ENCODE measurements at regions not wholly inside any gene's neighbourhood (a gene's known extent, or its start where the extent isn't known, plus 50 kb on each side); places are given as distances from the start of the nearest gene placed in this dataset.

GRCh38 chrX:16429406-16429805 is 220.6 kb upstream of the S100G start:
- DNase-seq (ENCODE audit: low read depth, low spot score) (no peak), ATAC-seq (no peak)
- Histone ChIP-seq H3K9me3 (ENCODE audit: control insufficient read depth, insufficient read depth, low read depth, low read length) (no peaks in the 10 kb centered on the region), H3K36me3 (ENCODE audit: control insufficient read depth, insufficient read depth, low read length) (no peaks in the 10 kb centered on the region), H3K27me3 (ENCODE audit: control insufficient read depth, insufficient read depth, low read length) (no peaks in the 10 kb centered on the region), H3K4me3 (ENCODE audit: low read depth in 2 of 2, low read length in 2 of 2) (no peak overlapping the region), H3K4me1 (ENCODE audit: control insufficient read depth, insufficient read depth, low read length) (no peaks in the 10 kb centered on the region), H3K27ac (ENCODE audit: low read length) (no peak overlapping the region)
- ChIA-PET CTCF (no interaction called here), POLR2A (no interaction called here)
- BruUV-seq (replicated peaks): no TSS peak
- TF ChIP-seq TCF7L2 (IDR thresholded peaks at IDR 0.05; ENCODE audit: low read depth, low read length) (no peak), REST (IDR thresholded peaks at IDR 0.05; ENCODE audit: insufficient read depth in 1 of 2, low read depth in 2 of 2, low read length in 1 of 2) (no peak), CTCF (IDR thresholded peaks at IDR 0.05) (no peak), POLR2AphosphoS5 (IDR thresholded peaks at IDR 0.05; ENCODE audit: low read depth, low read length) (no peak), SIN3A (IDR thresholded peaks at IDR 0.05; ENCODE audit: borderline replicate concordance, insufficient read depth, low read depth, low read length) (no peak)
- intact Hi-C loops (cut with micrococcal nuclease; ENCODE audit: unreplicated experiment): no loop called here
- in situ Hi-C loops (cut with HindIII; ENCODE audit: low pct_unique_long_range_greater_than_20kb, low sequenced_read_pairs): no loop called here

GRCh38 chrX:16431266-16431665 is 218.7 kb upstream of the S100G start:
- H3K27ac ChIP-seq (ENCODE audit: low read length): no peak overlapping the region
- POLR2A ChIA-PET: no interaction called here
- no peaks in the 10 kb centered on the region for H3K36me3 ChIP-seq (ENCODE audit: control insufficient read depth, insufficient read depth, low read length)
- DNase-seq (ENCODE audit: low read depth, low spot score) (no peak), ATAC-seq (no peak)
- H3K4me3 ChIP-seq (ENCODE audit: low read depth in 2 of 2, low read length in 2 of 2): no peak overlapping the region
- in situ Hi-C loops (cut with HindIII; ENCODE audit: low pct_unique_long_range_greater_than_20kb, low sequenced_read_pairs): no loop called here
- no peaks in the 10 kb centered on the region for H3K9me3 ChIP-seq (ENCODE audit: control insufficient read depth, insufficient read depth, low read depth, low read length)
- no peaks in the 10 kb centered on the region for H3K27me3 ChIP-seq (ENCODE audit: control insufficient read depth, insufficient read depth, low read length)
- TF ChIP-seq TCF7L2 (IDR thresholded peaks at IDR 0.05; ENCODE audit: low read depth, low read length) (no peak), REST (IDR thresholded peaks at IDR 0.05; ENCODE audit: insufficient read depth in 1 of 2, low read depth in 2 of 2, low read length in 1 of 2) (no peak), CTCF (IDR thresholded peaks at IDR 0.05) (no peak), POLR2AphosphoS5 (IDR thresholded peaks at IDR 0.05; ENCODE audit: low read depth, low read length) (no peak), SIN3A (IDR thresholded peaks at IDR 0.05; ENCODE audit: borderline replicate concordance, insufficient read depth, low read depth, low read length) (no peak)
- no peaks in the 10 kb centered on the region for H3K4me1 ChIP-seq (ENCODE audit: control insufficient read depth, insufficient read depth, low read length)
- CTCF ChIA-PET: no interaction called here
- no TSS peak for BruUV-seq (replicated peaks)
- intact Hi-C loops (cut with micrococcal nuclease; ENCODE audit: unreplicated experiment): no loop called here
